Mesenchymal stem cell (in vitro differentiated cells and primary cell): ENCODE measurements at regions not wholly inside any gene's neighbourhood (a gene's known extent, or its start where the extent isn't known, plus 50 kb on each side); places are given as distances from the start of the nearest gene placed in this dataset.
A peak's percentile ranks its signal among the peaks of the same experiment; 100 is the strongest.

Experiments
- DNase-seq: peaks from one replicate; pipeline ENCODE4 v3.0.0-alpha.2; 2013
- H2AFZ ChIP-seq: one replicate; pipeline ENCODE4 v1.6.1; 2013; ENCODE audit warnings: low read depth, mild to moderate bottlenecking, control low read depth, inconsistent platforms, low read length, moderate library complexity
- H2AK5ac ChIP-seq: 2 replicates; pipeline ENCODE4 v1.6.1; 2013; ENCODE audit warnings: low read length, moderate library complexity, mild to moderate bottlenecking, inconsistent platforms; ENCODE audit not compliant: severe bottlenecking
- H2BK120ac ChIP-seq: one replicate; pipeline ENCODE4 v1.6.1; 2013; ENCODE audit warnings: low read depth, mild to moderate bottlenecking, inconsistent platforms, low read length, moderate library complexity
- H2BK12ac ChIP-seq, 2 experiments: one replicate each; pipeline ENCODE4 v1.6.1; 2013; ENCODE audit warnings: inconsistent platforms in 2 of 2, low read length in 2 of 2, mild to moderate bottlenecking in 2 of 2, moderate library complexity in 2 of 2, control low read depth in 1 of 2
- H2BK15ac ChIP-seq: one replicate; pipeline ENCODE4 v1.6.1; 2013; ENCODE audit warnings: mild to moderate bottlenecking, low read depth, inconsistent platforms; ENCODE audit not compliant: poor library complexity, severe bottlenecking
- H2BK5ac ChIP-seq: 2 replicates; pipeline ENCODE4 v1.6.1; 2013; ENCODE audit warnings: low read depth, mild to moderate bottlenecking, low read length, control low read depth, inconsistent platforms; ENCODE audit not compliant: poor library complexity, severe bottlenecking
- H3K14ac ChIP-seq, 2 experiments: one replicate each; pipeline ENCODE4 v1.6.1; 2013; ENCODE audit warnings: inconsistent platforms in 2 of 2, low read length in 2 of 2, control low read depth in 1 of 2, mild to moderate bottlenecking in 1 of 2, moderate library complexity in 1 of 2
- H3K18ac ChIP-seq, 2 experiments: one replicate each; pipeline ENCODE4 v1.6.1; 2013; ENCODE audit warnings: inconsistent platforms in 2 of 2, low read length in 2 of 2, control low read depth in 1 of 2, low read depth in 1 of 2, mild to moderate bottlenecking in 1 of 2
- H3K23ac ChIP-seq, 2 experiments: one replicate each; pipeline ENCODE4 v1.6.1; 2013; ENCODE audit warnings: inconsistent platforms in 2 of 2, low read length in 2 of 2, mild to moderate bottlenecking in 2 of 2, moderate library complexity in 2 of 2, control low read depth in 1 of 2
- H3K27ac ChIP-seq: 2 replicates; pipeline ENCODE4 v1.5.1; 2013; ENCODE audit warnings: mild to moderate bottlenecking, moderate library complexity, low read length, control low read depth, inconsistent platforms; ENCODE audit not compliant: poor library complexity, severe bottlenecking
- H3K27me3 ChIP-seq, 2 experiments: 2 replicates each; pipeline versions ENCODE4 v1.6.1 to v1.7.0; 2013; ENCODE audit warnings: low read length in 2 of 2, mild to moderate bottlenecking in 2 of 2, moderate library complexity in 2 of 2, control low read depth in 1 of 2, inconsistent platforms in 1 of 2; ENCODE audit not compliant: control insufficient read depth in 1 of 2, insufficient read depth in 1 of 2
- H3K36me3 ChIP-seq, 2 experiments: 2 replicates each; pipeline versions ENCODE4 v1.6.1 to v1.7.0; 2013; ENCODE audit warnings: low read length in 2 of 2, control low read depth in 1 of 2, inconsistent platforms in 1 of 2, low read depth in 1 of 2, mild to moderate bottlenecking in 1 of 2; ENCODE audit not compliant: insufficient read depth in 2 of 2, control insufficient read depth in 1 of 2
- H3K4ac ChIP-seq, 2 experiments: one replicate each; pipeline ENCODE4 v1.6.1; 2013; ENCODE audit warnings: inconsistent platforms in 2 of 2, low read length in 2 of 2, mild to moderate bottlenecking in 2 of 2, moderate library complexity in 2 of 2, control low read depth in 1 of 2, low read depth in 1 of 2
- H3K4me1 ChIP-seq: 2 replicates; pipeline ENCODE4 v1.6.1; 2013; ENCODE audit warnings: low read depth, low read length, control low read depth; ENCODE audit not compliant: control insufficient read depth, insufficient read depth
- H3K4me2 ChIP-seq: 2 replicates; pipeline ENCODE4 v1.6.1; 2013; ENCODE audit warnings: low read length, mild to moderate bottlenecking, inconsistent platforms; ENCODE audit not compliant: poor library complexity, severe bottlenecking
- H3K4me3 ChIP-seq, 2 experiments: 2 replicates each; pipeline versions ENCODE4 v1.5.1 to v1.7.0; 2013; ENCODE audit warnings: low read length in 2 of 2, mild to moderate bottlenecking in 2 of 2, control low read depth in 1 of 2, low read depth in 1 of 2; ENCODE audit not compliant: insufficient read depth in 1 of 2
- H3K79me1 ChIP-seq: replicated peaks from 2 replicates; pipeline ENCODE4 v1.6.1; 2013; ENCODE audit warnings: mild to moderate bottlenecking, control low read depth, low read length, inconsistent platforms; ENCODE audit not compliant: poor library complexity, severe bottlenecking
- H3K9ac ChIP-seq: 2 replicates; pipeline ENCODE4 v1.7.0; 2013; ENCODE audit warnings: mild to moderate bottlenecking, low read length, moderate library complexity
- H3K9me3 ChIP-seq: 2 replicates; pipeline ENCODE4 v1.7.0; 2013; ENCODE audit warnings: mild to moderate bottlenecking, low read length; ENCODE audit not compliant: control insufficient read depth
- H4K8ac ChIP-seq: one replicate; pipeline ENCODE4 v1.6.1; 2013; ENCODE audit warnings: inconsistent platforms, mild to moderate bottlenecking, low read length, moderate library complexity
- H4K91ac ChIP-seq: one replicate; pipeline ENCODE4 v1.6.1; 2013; ENCODE audit warnings: mild to moderate bottlenecking, low read length, inconsistent platforms
- WGBS: methylation state at CpG from one replicate; pipeline ENCODE4 v1.1.7; 2013; ENCODE audit warnings: mixed read lengths; 5-methylcytosine and 5-hydroxymethylcytosine counted together

- H3K36me3 ChIP-seq: no peaks in the 10 kb centered on the region
- WGBS: 88% methylated on average over 1 of the region's 1 CpG
- H3K23ac ChIP-seq: no peak overlapping the region
- no peak overlapping the region for H2BK12ac ChIP-seq
- H2BK5ac ChIP-seq: no peak overlapping the region
- H3K9me3 ChIP-seq: no peaks in the 10 kb centered on the region
- no peaks in the 10 kb centered on the region for H3K4me1 ChIP-seq
- no peak overlapping the region for H3K4me2 ChIP-seq
- H2BK15ac ChIP-seq: no peak overlapping the region
- no peak overlapping the region for H3K9ac ChIP-seq
- no peak overlapping the region for H3K14ac ChIP-seq
- H3K79me1 ChIP-seq: no peaks in the 10 kb centered on the region
- H2AK5ac ChIP-seq: no peak overlapping the region
- H2BK120ac ChIP-seq: no peak overlapping the region
- DNase-seq: no peak
- no peak overlapping the region for H4K91ac ChIP-seq
- no peaks in the 10 kb centered on the region for H3K27me3 ChIP-seq
- no peak overlapping the region for H3K27ac ChIP-seq
- H3K4ac ChIP-seq: no peak overlapping the region
- no peak overlapping the region for H3K4me3 ChIP-seq
- no peak overlapping the region for H4K8ac ChIP-seq
- H2AFZ ChIP-seq: no peak overlapping the region
- no peak overlapping the region for H3K18ac ChIP-seq
Observed at GRCh38 chr5:128736553-128736952, 198.5 kb upstream of the FBN2 start.

DNA sequence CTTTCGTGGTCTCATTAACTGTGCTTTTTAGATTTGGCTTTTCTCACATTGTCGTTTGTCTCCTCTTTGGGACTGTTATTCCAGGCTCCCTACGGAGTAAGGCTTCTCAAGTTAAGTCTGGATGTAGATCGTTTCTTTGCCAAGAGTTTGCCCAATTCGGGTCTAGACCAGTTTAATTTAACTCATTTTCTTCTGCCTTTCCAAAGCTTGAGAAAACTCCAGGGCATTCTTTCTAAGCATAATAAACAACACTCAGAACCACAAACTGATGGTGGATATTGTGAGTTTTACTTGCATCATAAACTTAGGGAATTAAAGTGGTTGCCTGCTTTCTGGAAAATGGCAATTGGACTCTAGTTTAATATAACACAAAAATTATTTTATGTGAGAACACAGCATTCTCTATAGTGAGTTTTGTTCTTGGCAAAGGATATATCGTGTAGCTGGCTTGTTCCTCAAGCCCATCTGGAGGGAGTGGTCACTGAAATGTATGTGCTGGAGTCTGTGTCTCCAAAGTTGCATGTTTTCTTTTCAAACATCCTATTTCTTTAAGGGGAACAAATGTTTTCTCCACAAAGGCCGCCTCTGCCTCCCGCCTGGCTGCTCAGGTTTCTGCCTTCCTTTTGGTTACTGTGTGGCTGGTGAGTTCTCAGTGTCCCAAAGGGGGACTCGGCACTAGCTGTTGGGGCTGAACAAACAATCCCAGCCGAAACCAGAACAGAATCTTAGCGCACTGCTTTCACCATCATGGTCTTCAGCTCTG lies 211.3 kb upstream of the FBN2 start:
- no peak overlapping the region for H2BK15ac ChIP-seq
- H3K18ac ChIP-seq: no peak overlapping the region
- 75% methylated on average over 11 of the region's 11 CpGs for WGBS
- H3K4ac ChIP-seq: no peak overlapping the region
- H2AFZ ChIP-seq: no peak overlapping the region
- no peak overlapping the region for H4K91ac ChIP-seq
- H3K9ac ChIP-seq: no peak overlapping the region
- H2BK120ac ChIP-seq: no peak overlapping the region
- H3K27ac ChIP-seq: no peak overlapping the region
- no peak overlapping the region for H2AK5ac ChIP-seq
- H3K4me3 ChIP-seq: peak overlapping the region in 1 of 2 experiments; percentile 61
- H3K4me1 ChIP-seq: no peaks in the 10 kb centered on the region
- no peak for DNase-seq
- H4K8ac ChIP-seq: no peak overlapping the region
- H3K4me2 ChIP-seq: no peak overlapping the region
- H3K14ac ChIP-seq: peak overlapping the region in 1 of 2 experiments; percentile 8
- H3K36me3 ChIP-seq: no peaks in the 10 kb centered on the region
- H2BK5ac ChIP-seq: no peak overlapping the region
- no peak overlapping the region for H2BK12ac ChIP-seq
- H3K23ac ChIP-seq: no peak overlapping the region
- peaks cover 0 to 5% of the 10 kb centered on the region in 2 experiments for H3K27me3 ChIP-seq
- no peaks in the 10 kb centered on the region for H3K9me3 ChIP-seq
- H3K79me1 ChIP-seq: no peaks in the 10 kb centered on the region

DNA sequence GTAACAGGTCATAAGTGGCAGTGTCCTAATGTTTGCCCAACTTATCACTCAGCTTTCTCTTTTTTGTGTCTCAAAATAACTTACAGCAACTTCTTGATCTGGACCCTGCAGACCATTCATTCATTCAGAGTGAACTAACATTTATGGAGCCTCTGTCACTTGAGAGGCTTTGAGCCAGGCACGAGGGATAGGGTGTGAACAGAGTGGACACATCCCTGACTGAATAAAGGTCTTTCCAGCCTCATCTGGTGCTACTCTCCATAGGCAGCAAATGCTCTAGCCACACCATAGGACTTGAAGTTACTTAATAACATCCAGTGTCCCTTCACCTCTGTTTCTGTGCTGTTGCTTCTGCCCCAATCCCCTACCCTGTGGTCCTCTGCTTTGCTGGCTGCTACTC lies 212.1 kb upstream of the FBN2 start:
- peaks cover 0 to 5% of the 10 kb centered on the region in 2 experiments for H3K27me3 ChIP-seq
- no peaks in the 10 kb centered on the region for H3K9me3 ChIP-seq
- no peaks in the 10 kb centered on the region for H3K36me3 ChIP-seq
- H3K27ac ChIP-seq: no peak overlapping the region
- no peak for DNase-seq
- H2BK5ac ChIP-seq: no peak overlapping the region
- no peak overlapping the region for H3K14ac ChIP-seq
- H4K8ac ChIP-seq: no peak overlapping the region
- H3K9ac ChIP-seq: no peak overlapping the region
- no peak overlapping the region for H4K91ac ChIP-seq
- H2AFZ ChIP-seq: no peak overlapping the region
- no peaks in the 10 kb centered on the region for H3K4me1 ChIP-seq
- no peak overlapping the region for H3K4me3 ChIP-seq
- H2BK15ac ChIP-seq: no peak overlapping the region
- H2BK12ac ChIP-seq: no peak overlapping the region
- H3K79me1 ChIP-seq: no peaks in the 10 kb centered on the region
- no peak overlapping the region for H2AK5ac ChIP-seq
- no peak overlapping the region for H3K23ac ChIP-seq
- H3K4ac ChIP-seq: no peak overlapping the region
- no peak overlapping the region for H3K18ac ChIP-seq
- no peak overlapping the region for H3K4me2 ChIP-seq
- no peak overlapping the region for H2BK120ac ChIP-seq
- 76% methylated on average over 1 of the region's 1 CpG for WGBS

DNA sequence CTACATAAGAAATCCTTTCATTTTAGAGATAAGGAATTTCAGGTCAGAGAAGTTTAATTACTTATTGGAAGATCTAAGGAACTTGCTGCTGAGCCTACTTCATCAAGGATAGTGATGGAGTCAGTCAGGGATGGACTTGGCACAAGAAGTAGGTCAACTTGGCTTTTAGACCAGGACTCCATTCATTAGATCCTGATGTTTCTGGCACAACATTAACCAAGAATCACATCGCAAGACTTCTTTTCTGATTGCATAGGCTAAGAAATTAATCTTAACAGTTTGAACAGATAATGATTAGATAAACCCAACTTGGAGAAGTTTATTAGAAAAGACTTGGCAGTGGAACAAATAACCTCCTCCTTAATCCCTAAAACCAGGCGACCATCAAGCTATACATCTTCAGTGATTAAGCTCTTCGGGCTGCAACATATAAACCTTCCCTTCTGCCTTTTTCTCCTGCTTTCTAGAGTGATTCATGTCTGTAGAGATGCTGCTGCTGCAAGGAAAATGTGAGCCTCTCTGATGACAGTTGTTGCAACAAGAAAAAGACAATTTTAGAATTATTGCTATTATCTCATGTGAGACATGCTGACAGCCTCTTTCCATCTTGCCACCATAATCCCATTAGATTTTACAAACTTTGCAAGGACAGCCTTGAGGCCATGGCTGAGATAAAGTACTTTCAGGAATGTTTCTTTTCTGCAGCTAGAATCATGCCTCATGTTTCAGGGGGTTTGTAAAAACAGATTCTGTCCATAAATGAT lies 207.9 kb upstream of the SLC27A6 start:
- no peak overlapping the region for H2BK15ac ChIP-seq
- H3K9ac ChIP-seq: no peak overlapping the region
- no peak overlapping the region for H2BK120ac ChIP-seq
- H3K27ac ChIP-seq: no peak overlapping the region
- no peak overlapping the region for H2BK5ac ChIP-seq
- no peak overlapping the region for H2AK5ac ChIP-seq
- no peak overlapping the region for H2AFZ ChIP-seq
- no peak overlapping the region for H3K4ac ChIP-seq
- no peaks in the 10 kb centered on the region for H3K79me1 ChIP-seq
- H3K14ac ChIP-seq: no peak overlapping the region
- no peak overlapping the region for H4K91ac ChIP-seq
- no peak overlapping the region for H2BK12ac ChIP-seq
- H3K4me3 ChIP-seq: no peak overlapping the region
- no peak overlapping the region for H3K18ac ChIP-seq
- H3K4me2 ChIP-seq: no peak overlapping the region
- H3K27me3 ChIP-seq: no peaks in the 10 kb centered on the region
- DNase-seq: no peak
- H3K36me3 ChIP-seq: no peaks in the 10 kb centered on the region
- H3K23ac ChIP-seq: no peak overlapping the region
- 75% methylated on average over 2 of the region's 3 CpGs for WGBS
- no peaks in the 10 kb centered on the region for H3K9me3 ChIP-seq
- H4K8ac ChIP-seq: no peak overlapping the region
- H3K4me1 ChIP-seq: no peaks in the 10 kb centered on the region
